Astrocyte (in vitro differentiated cells and primary cell): ENCODE measurements at regions not wholly inside any gene's neighbourhood (a gene's known extent, or its start where the extent isn't known, plus 50 kb on each side); places are given as distances from the start of the nearest gene placed in this dataset.

Experiments
- EZH2 ChIP-seq: IDR thresholded peaks from 2 replicates; pipeline ENCODE4 v1.6.1; 2012; ENCODE audit warnings: mild to moderate bottlenecking, low read length, inconsistent platforms; ENCODE audit not compliant: insufficient read depth
- TF ChIP-seq, protein P1 (sequence below): IDR thresholded peaks from 2 replicates; pipeline ENCODE4 v1.5.1; 2011; ENCODE audit warnings: low read depth, mild to moderate bottlenecking, inconsistent platforms, low read length, moderate library complexity; ENCODE audit not compliant: insufficient read depth

DNA sequence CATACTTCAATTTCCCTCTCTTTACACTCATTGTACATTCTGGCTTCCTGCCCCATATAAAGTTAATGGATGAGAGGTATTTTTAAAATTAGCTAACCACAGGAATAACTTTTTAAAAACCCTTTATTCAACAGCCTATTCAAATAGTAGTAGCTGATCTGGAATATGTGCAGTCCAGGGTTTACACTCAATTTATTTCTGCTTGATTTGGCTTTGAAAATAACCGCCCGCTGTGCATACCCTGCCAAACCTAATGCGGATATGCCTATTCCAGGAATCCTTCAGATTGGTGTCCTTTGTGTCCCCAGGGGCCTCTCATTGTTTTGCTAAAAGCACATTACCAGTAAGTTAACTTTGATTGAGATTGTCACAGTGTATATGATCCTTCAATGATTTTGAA, 1686.2 kb downstream of the PLA2G4A start:
- TF ChIP-seq, protein P1, sequence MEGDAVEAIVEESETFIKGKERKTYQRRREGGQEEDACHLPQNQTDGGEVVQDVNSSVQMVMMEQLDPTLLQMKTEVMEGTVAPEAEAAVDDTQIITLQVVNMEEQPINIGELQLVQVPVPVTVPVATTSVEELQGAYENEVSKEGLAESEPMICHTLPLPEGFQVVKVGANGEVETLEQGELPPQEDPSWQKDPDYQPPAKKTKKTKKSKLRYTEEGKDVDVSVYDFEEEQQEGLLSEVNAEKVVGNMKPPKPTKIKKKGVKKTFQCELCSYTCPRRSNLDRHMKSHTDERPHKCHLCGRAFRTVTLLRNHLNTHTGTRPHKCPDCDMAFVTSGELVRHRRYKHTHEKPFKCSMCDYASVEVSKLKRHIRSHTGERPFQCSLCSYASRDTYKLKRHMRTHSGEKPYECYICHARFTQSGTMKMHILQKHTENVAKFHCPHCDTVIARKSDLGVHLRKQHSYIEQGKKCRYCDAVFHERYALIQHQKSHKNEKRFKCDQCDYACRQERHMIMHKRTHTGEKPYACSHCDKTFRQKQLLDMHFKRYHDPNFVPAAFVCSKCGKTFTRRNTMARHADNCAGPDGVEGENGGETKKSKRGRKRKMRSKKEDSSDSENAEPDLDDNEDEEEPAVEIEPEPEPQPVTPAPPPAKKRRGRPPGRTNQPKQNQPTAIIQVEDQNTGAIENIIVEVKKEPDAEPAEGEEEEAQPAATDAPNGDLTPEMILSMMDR = no peak
- no peak for TF ChIP-seq EZH2
